Lung (tissue), 11 donors: ENCODE measurements at regions not wholly inside any gene's neighbourhood (a gene's known extent, or its start where the extent isn't known, plus 50 kb on each side); places are given as distances from the start of the nearest gene placed in this dataset.

Source experiments
- ATAC-seq: fragments of 200-7000 bp; cut with Tn5 transposase; one replicate; pipeline ENCODE4 v1.9.1; 2020; ENCODE audit warnings: moderate number of reproducible peaks; ENCODE audit not compliant: insufficient read depth, low FRiP score
- DNase-seq, 3 donors: peaks; one replicate each; pipeline ENCODE4 v3.0.0-alpha.2; 2013 to 2017
- H3K27ac ChIP-seq, 2 donors: one replicate each; pipeline ENCODE4 v1.5.1; 2013; ENCODE audit warnings: mild to moderate bottlenecking in 2 of 2, moderate library complexity in 2 of 2, control low read depth in 1 of 2, inconsistent platforms in 1 of 2, low read depth in 1 of 2, low read length in 1 of 2
- H3K27me3 ChIP-seq, 3 donors: one replicate each; pipeline ENCODE4 v1.5.1; 2013; ENCODE audit warnings: low read length in 2 of 3; ENCODE audit not compliant: control insufficient read depth in 3 of 3, insufficient read depth in 3 of 3
- H3K36me3 ChIP-seq, 4 donors: one replicate each; pipeline ENCODE4 v1.5.1; 2013; ENCODE audit warnings: low read length in 4 of 4, mild to moderate bottlenecking in 1 of 4, moderate library complexity in 1 of 4; ENCODE audit not compliant: control insufficient read depth in 4 of 4, insufficient read depth in 4 of 4
- H3K4me1 ChIP-seq, 5 donors: one replicate each; pipeline ENCODE4 v1.5.1; 2013; ENCODE audit warnings: low read length in 5 of 5, mild to moderate bottlenecking in 2 of 5, moderate library complexity in 1 of 5; ENCODE audit not compliant: control insufficient read depth in 5 of 5, insufficient read depth in 5 of 5
- H3K4me3 ChIP-seq: one replicate; pipeline ENCODE4 v1.5.1; 2013; ENCODE audit warnings: mild to moderate bottlenecking, control low read depth, moderate library complexity
- H3K9ac ChIP-seq, 2 donors: one replicate each; pipeline ENCODE4 v1.5.1; 2013; ENCODE audit warnings: low read length in 2 of 2, control low read depth in 1 of 2; ENCODE audit not compliant: insufficient read depth in 1 of 2
- H3K9me3 ChIP-seq, 4 donors: one replicate each; pipeline ENCODE4 v1.5.1; 2013; ENCODE audit warnings: low read length in 3 of 4, mild to moderate bottlenecking in 1 of 4, moderate library complexity in 1 of 4; ENCODE audit not compliant: control insufficient read depth in 4 of 4, insufficient read depth in 3 of 4
- CTCF ChIP-seq: IDR thresholded peaks from 2 replicates; pipeline ENCODE4 v1.5.1; 2012; ENCODE audit warnings: mild to moderate bottlenecking; ENCODE audit errors: control extremely low read depth, extremely low read depth
- WGBS, 2 donors: extraction: QIAGEN DNeasy Blood & Tissue Kit; methylation state at CpG; one replicate each; pipeline ENCODE4 v1.1.7; 2013; 5-methylcytosine and 5-hydroxymethylcytosine counted together
- donor health status: control.
- donor health status: control.
- donor health status: Bipolar disorder and iron deficiency.
- donor health status: healthy.
- donor health status: DM: yes; HTN: yes; CAD: no.

- ATAC-seq, result no peak
- no peak overlapping the region for H3K27ac ChIP-seq
- TF ChIP-seq CTCF, result no peak
These were observed 120.9 kb upstream of the LMO3 start for GRCh38 chr12:16726879-16727278.

GRCh38 chr12:16719713-16720416, 113.9 kb upstream of the LMO3 start:
- 50 to 59% methylated on average over 2 of the region's 2 CpGs for WGBS, 2 donors
- DNase-seq, result no peak

More at GRCh38 chr12:16726879-16727278, 120.9 kb upstream of the LMO3 start:
- Histone ChIP-seq H3K36me3 (no peaks in the 10 kb centered on the region), H3K9me3 (no peaks in the 10 kb centered on the region), H3K27me3 (no peaks in the 10 kb centered on the region), H3K4me1 (no peaks in the 10 kb centered on the region), H3K4me3 (no peak overlapping the region), H3K9ac (no peak overlapping the region)
- DNase-seq, result peak in 2 of 3 donors; percentile 28 to 38
- 38 to 60% methylated on average over 1 of the region's 1 CpG for WGBS, 2 donors

GRCh38 chr12:16716928-16717327, 111.0 kb upstream of the LMO3 start:
- ATAC-seq (no peak), DNase-seq (no peak)
- H3K4me3 ChIP-seq, result no peak overlapping the region
- no peak overlapping the region for H3K9ac ChIP-seq
- no peaks in the 10 kb centered on the region for H3K27me3 ChIP-seq
- H3K27ac ChIP-seq, result no peak overlapping the region
- H3K36me3 ChIP-seq, result no peaks in the 10 kb centered on the region
- no peak for TF ChIP-seq CTCF
- no peaks in the 10 kb centered on the region for H3K4me1 ChIP-seq
- 77 to 82% methylated on average over 5 of the region's 5 CpGs for WGBS, 2 donors
- H3K9me3 ChIP-seq, result peaks cover 0 to 2% (median 0%) of the 10 kb centered on the region in 4 donors

More at GRCh38 chr12:16719713-16720416, 113.9 kb upstream of the LMO3 start:
- Histone ChIP-seq H3K27ac (no peak overlapping the region), H3K4me1 (no peaks in the 10 kb centered on the region), H3K9me3 (no peaks in the 10 kb centered on the region), H3K9ac (no peak overlapping the region), H3K27me3 (no peaks in the 10 kb centered on the region), H3K4me3 (no peak overlapping the region), H3K36me3 (no peaks in the 10 kb centered on the region)
- ATAC-seq, result no peak
- TF ChIP-seq CTCF, result no peak

GRCh38 chr12:16692099-16692498, 86.1 kb upstream of the LMO3 start:
- 92 to 95% methylated on average over 3 of the region's 3 CpGs for WGBS, 2 donors
- no peaks in the 10 kb centered on the region for H3K27me3 ChIP-seq
- TF ChIP-seq CTCF, result no peak
- H3K36me3 ChIP-seq, result no peaks in the 10 kb centered on the region
- no peak overlapping the region for H3K9ac ChIP-seq
- no peak overlapping the region for H3K4me3 ChIP-seq
- H3K4me1 ChIP-seq, result no peaks in the 10 kb centered on the region
- H3K9me3 ChIP-seq, result peaks cover 0 to 1% (median 0%) of the 10 kb centered on the region in 4 donors
- DNase-seq, result no peak
- ATAC-seq, result no peak
- H3K27ac ChIP-seq, result no peak overlapping the region
